Lower leg skin (tissue), 3 donors: ENCODE measurements at regions not wholly inside any gene's neighbourhood (a gene's known extent, or its start where the extent isn't known, plus 50 kb on each side); places are given as distances from the start of the nearest gene placed in this dataset.

Experiments used
- POLR2A ChIP-seq, 2 donors: fragments of 450-650 bp; IDR thresholded peaks; one replicate each; pipeline ENCODE4 v1.6.1; 2016 to 2017; ENCODE audit warnings: antibody characterized with exemption in 2 of 2, mild to moderate bottlenecking in 1 of 2, moderate library complexity in 1 of 2
- TF ChIP-seq, protein P1 (sequence below), 3 donors: fragments of 450-650 bp; IDR thresholded peaks; one replicate each; pipeline ENCODE4 v1.5.1; 2016; ENCODE audit warnings: antibody characterized with exemption in 3 of 3, mild to moderate bottlenecking in 3 of 3, moderate library complexity in 2 of 3

DNA sequence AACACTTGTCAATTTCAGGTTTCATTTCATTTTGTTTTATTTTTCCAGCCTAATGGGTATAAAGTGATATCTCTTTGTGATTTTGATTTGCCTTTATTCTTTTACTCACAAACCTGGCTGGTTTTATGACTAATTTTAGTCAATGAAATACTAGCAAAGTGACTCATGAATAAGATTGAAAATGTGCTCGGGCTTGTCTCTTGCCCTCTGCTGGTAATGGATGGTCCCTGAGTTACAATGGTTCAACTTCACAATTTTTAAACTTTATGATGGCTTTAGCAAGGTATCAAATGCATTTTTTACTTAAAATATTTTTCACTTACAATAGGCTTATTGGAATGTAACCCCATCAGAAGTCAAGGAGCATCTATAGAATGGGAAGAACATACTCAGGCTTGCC, 431.4 kb upstream of the CCNG1 start:
- TF ChIP-seq, protein P1, sequence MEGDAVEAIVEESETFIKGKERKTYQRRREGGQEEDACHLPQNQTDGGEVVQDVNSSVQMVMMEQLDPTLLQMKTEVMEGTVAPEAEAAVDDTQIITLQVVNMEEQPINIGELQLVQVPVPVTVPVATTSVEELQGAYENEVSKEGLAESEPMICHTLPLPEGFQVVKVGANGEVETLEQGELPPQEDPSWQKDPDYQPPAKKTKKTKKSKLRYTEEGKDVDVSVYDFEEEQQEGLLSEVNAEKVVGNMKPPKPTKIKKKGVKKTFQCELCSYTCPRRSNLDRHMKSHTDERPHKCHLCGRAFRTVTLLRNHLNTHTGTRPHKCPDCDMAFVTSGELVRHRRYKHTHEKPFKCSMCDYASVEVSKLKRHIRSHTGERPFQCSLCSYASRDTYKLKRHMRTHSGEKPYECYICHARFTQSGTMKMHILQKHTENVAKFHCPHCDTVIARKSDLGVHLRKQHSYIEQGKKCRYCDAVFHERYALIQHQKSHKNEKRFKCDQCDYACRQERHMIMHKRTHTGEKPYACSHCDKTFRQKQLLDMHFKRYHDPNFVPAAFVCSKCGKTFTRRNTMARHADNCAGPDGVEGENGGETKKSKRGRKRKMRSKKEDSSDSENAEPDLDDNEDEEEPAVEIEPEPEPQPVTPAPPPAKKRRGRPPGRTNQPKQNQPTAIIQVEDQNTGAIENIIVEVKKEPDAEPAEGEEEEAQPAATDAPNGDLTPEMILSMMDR (IDR thresholded peaks at IDR 0.05): no peak
- no peak for TF ChIP-seq POLR2A (IDR thresholded peaks at IDR 0.05)
